ENCODE measurements at regions not wholly inside any gene's neighbourhood (a gene's known extent, or its start where the extent isn't known, plus 50 kb on each side); places are given as distances from the start of the nearest gene placed in this dataset.
"Not testable (repeated sequence)": the region's sequence is repeated elsewhere in the genome, so short reads cannot be mapped to it uniquely, and the experiment has no call there.

GRCh38 chr9:16062542-16063240, 509.8 kb downstream of the CCDC171 start:
- H3K4me3 Mint-ChIP-seq: no peak overlapping the region
- no peak for DNase-seq
- peaks cover 0 to 4% (median 0%) of the 10 kb centered on the region in 9 donors for H3K9me3 Mint-ChIP-seq
- peaks cover 9 to 26% (median 16%) of the 10 kb centered on the region in 4 donors for H3K4me1 Mint-ChIP-seq
- POLR2A ChIA-PET: no interaction called here
- peak overlapping the region in 1 of 10 donors; percentile 23 for H3K27ac Mint-ChIP-seq
- ATAC-seq: no peak
- H3K27me3 Mint-ChIP-seq: no peaks in the 10 kb centered on the region
- H3K36me3 Mint-ChIP-seq: peaks cover 0 to 3% (median 0%) of the 10 kb centered on the region in 3 donors

GRCh38 chr9:16063241-16063591, 510.4 kb downstream of the CCDC171 start:
- Mint-ChIP-seq H3K36me3 (peaks cover 0 to 3% (median 0%) of the 10 kb centered on the region in 3 donors), H3K9me3 (peaks cover 0 to 6% (median 0%) of the 10 kb centered on the region in 9 donors), H3K27ac (peak overlapping the region in 1 of 10 donors; percentile 23), H3K4me1 (peaks cover 5 to 22% (median 11%) of the 10 kb centered on the region in 4 donors), H3K4me3 (no peak overlapping the region), H3K27me3 (no peaks in the 10 kb centered on the region)
- POLR2A ChIA-PET: no interaction called here
- ATAC-seq (no peak), DNase-seq (no peak)

GRCh38 chr9:16064771-16065170, 511.9 kb downstream of the CCDC171 start:
- Mint-ChIP-seq H3K4me3 (no peak overlapping the region), H3K27me3 (peaks cover 0 to 3% (median 0%) of the 10 kb centered on the region in 5 donors), H3K4me1 (peaks cover 0 to 11% (median 3%) of the 10 kb centered on the region in 4 donors), H3K36me3 (peaks cover 0 to 3% (median 0%) of the 10 kb centered on the region in 3 donors), H3K27ac (peak overlapping the region in 1 of 10 donors; percentile 6), H3K9me3 (peaks cover 0 to 6% (median 0%) of the 10 kb centered on the region in 9 donors)
- POLR2A ChIA-PET: no interaction called here
- DNase-seq (no peak), ATAC-seq (no peak)

GRCh38 chr9:16066201-16066600, 513.4 kb downstream of the CCDC171 start:
- DNase-seq, H3K9me3 Mint-ChIP-seq, H3K4me3 Mint-ChIP-seq, H3K4me1 Mint-ChIP-seq, H3K36me3 Mint-ChIP-seq, ATAC-seq, H3K27ac Mint-ChIP-seq, H3K27me3 Mint-ChIP-seq, POLR2A ChIA-PET: not testable (repeated sequence)

GRCh38 chr9:16068476-16068875, 515.6 kb downstream of the CCDC171 start:
- no peak for DNase-seq
- peaks cover 0 to 6% (median 0%) of the 10 kb centered on the region in 5 donors for H3K27me3 Mint-ChIP-seq
- peaks cover 0 to 6% (median 0%) of the 10 kb centered on the region in 9 donors for H3K9me3 Mint-ChIP-seq
- H3K4me3 Mint-ChIP-seq: no peak overlapping the region
- POLR2A ChIA-PET: no interaction called here
- no peak for ATAC-seq
- H3K4me1 Mint-ChIP-seq: peaks cover 0 to 2% (median 0%) of the 10 kb centered on the region in 4 donors
- no peak overlapping the region for H3K27ac Mint-ChIP-seq
- peaks cover 0 to 2% (median 0%) of the 10 kb centered on the region in 3 donors for H3K36me3 Mint-ChIP-seq

GRCh38 chr9:16069249-16069648, 516.4 kb downstream of the CCDC171 start:
- POLR2A ChIA-PET: no interaction called here
- ATAC-seq (no peak), DNase-seq (no peak)
- Mint-ChIP-seq H3K27me3 (peaks cover 0 to 6% (median 0%) of the 10 kb centered on the region in 5 donors), H3K27ac (no peak overlapping the region), H3K36me3 (peaks cover 0 to 3% (median 0%) of the 10 kb centered on the region in 3 donors), H3K9me3 (peaks cover 0 to 6% (median 0%) of the 10 kb centered on the region in 9 donors), H3K4me3 (no peak overlapping the region), H3K4me1 (peaks cover 0 to 2% (median 0%) of the 10 kb centered on the region in 4 donors)

- Mint-ChIP-seq H3K4me3 (no peak overlapping the region), H3K4me1 (peaks cover 0 to 4% (median 0%) of the 10 kb centered on the region in 4 donors), H3K9me3 (peaks cover 0 to 6% (median 0%) of the 10 kb centered on the region in 9 donors), H3K36me3 (peaks cover 0 to 3% (median 0%) of the 10 kb centered on the region in 3 donors), H3K27me3 (peaks cover 0 to 6% (median 0%) of the 10 kb centered on the region in 5 donors), H3K27ac (no peak overlapping the region)
- DNase-seq (no peak), ATAC-seq (no peak)
- POLR2A ChIA-PET: no interaction called here
Observed at GRCh38 chr9:16069671-16070454, 517.0 kb downstream of the CCDC171 start.

- peaks cover 0 to 3% (median 0%) of the 10 kb centered on the region in 3 donors for H3K36me3 Mint-ChIP-seq
- POLR2A ChIA-PET: no interaction called here
- DNase-seq (no peak), ATAC-seq (no peak)
- peaks cover 0 to 4% (median under 1%) of the 10 kb centered on the region in 4 donors for H3K4me1 Mint-ChIP-seq
- no peak overlapping the region for H3K27ac Mint-ChIP-seq
- H3K27me3 Mint-ChIP-seq: peaks cover 0 to 6% (median 0%) of the 10 kb centered on the region in 5 donors
- H3K9me3 Mint-ChIP-seq: peaks cover 0 to 6% (median 0%) of the 10 kb centered on the region in 9 donors
- no peak overlapping the region for H3K4me3 Mint-ChIP-seq
Observed at GRCh38 chr9:16070455-16071145, 517.8 kb downstream of the CCDC171 start.

GRCh38 chr9:16071400-16071799, 518.6 kb downstream of the CCDC171 start:
- peak overlapping the region in 1 of 10 donors; percentile 5 for H3K27ac Mint-ChIP-seq
- ATAC-seq (no peak), DNase-seq (no peak)
- peaks cover 0 to 4% (median under 1%) of the 10 kb centered on the region in 4 donors for H3K4me1 Mint-ChIP-seq
- peaks cover 0 to 3% (median 0%) of the 10 kb centered on the region in 3 donors for H3K36me3 Mint-ChIP-seq
- peaks cover 0 to 6% (median 0%) of the 10 kb centered on the region in 9 donors for H3K9me3 Mint-ChIP-seq
- no peak overlapping the region for H3K4me3 Mint-ChIP-seq
- POLR2A ChIA-PET: no interaction called here
- peaks cover 0 to 6% (median 0%) of the 10 kb centered on the region in 5 donors for H3K27me3 Mint-ChIP-seq

GRCh38 chr9:16074963-16075362, 522.1 kb downstream of the CCDC171 start:
- no peak overlapping the region for H3K27ac Mint-ChIP-seq
- H3K4me1 Mint-ChIP-seq: peaks cover 0 to 2% (median under 1%) of the 10 kb centered on the region in 4 donors
- ATAC-seq (no peak), DNase-seq (no peak)
- peaks cover 0 to 3% (median 0%) of the 10 kb centered on the region in 3 donors for H3K36me3 Mint-ChIP-seq
- H3K4me3 Mint-ChIP-seq: no peak overlapping the region
- POLR2A ChIA-PET: no interaction called here
- H3K27me3 Mint-ChIP-seq: peaks cover 0 to 3% (median 0%) of the 10 kb centered on the region in 5 donors
- H3K9me3 Mint-ChIP-seq: no peaks in the 10 kb centered on the region

GRCh38 chr9:16075696-16076095, 522.9 kb downstream of the CCDC171 start:
- no peak for ATAC-seq
- H3K9me3 Mint-ChIP-seq: no peaks in the 10 kb centered on the region
- H3K27ac Mint-ChIP-seq: no peak overlapping the region
- peaks cover 0 to 2% (median under 1%) of the 10 kb centered on the region in 4 donors for H3K4me1 Mint-ChIP-seq
- POLR2A ChIA-PET: no interaction called here
- H3K4me3 Mint-ChIP-seq: no peak overlapping the region
- peaks cover 0 to 3% (median 0%) of the 10 kb centered on the region in 5 donors for H3K27me3 Mint-ChIP-seq
- no peak for DNase-seq
- H3K36me3 Mint-ChIP-seq: peaks cover 0 to 3% (median 0%) of the 10 kb centered on the region in 3 donors

GRCh38 chr9:16076511-16076910, 523.7 kb downstream of the CCDC171 start:
- DNase-seq (no peak), ATAC-seq (no peak)
- Mint-ChIP-seq H3K9me3 (no peaks in the 10 kb centered on the region), H3K4me3 (no peak overlapping the region), H3K36me3 (peaks cover 0 to 3% (median 0%) of the 10 kb centered on the region in 3 donors), H3K27me3 (peaks cover 0 to 3% (median 0%) of the 10 kb centered on the region in 5 donors), H3K4me1 (peaks cover 0 to 2% (median under 1%) of the 10 kb centered on the region in 4 donors), H3K27ac (no peak overlapping the region)
- POLR2A ChIA-PET: no interaction called here

Measured in naive thymus-derived CD8-positive, alpha-beta T cell (primary cell).